ENCODE measurements at regions not wholly inside any gene's neighbourhood (a gene's known extent, or its start where the extent isn't known, plus 50 kb on each side); places are given as distances from the start of the nearest gene placed in this dataset.

DNA sequence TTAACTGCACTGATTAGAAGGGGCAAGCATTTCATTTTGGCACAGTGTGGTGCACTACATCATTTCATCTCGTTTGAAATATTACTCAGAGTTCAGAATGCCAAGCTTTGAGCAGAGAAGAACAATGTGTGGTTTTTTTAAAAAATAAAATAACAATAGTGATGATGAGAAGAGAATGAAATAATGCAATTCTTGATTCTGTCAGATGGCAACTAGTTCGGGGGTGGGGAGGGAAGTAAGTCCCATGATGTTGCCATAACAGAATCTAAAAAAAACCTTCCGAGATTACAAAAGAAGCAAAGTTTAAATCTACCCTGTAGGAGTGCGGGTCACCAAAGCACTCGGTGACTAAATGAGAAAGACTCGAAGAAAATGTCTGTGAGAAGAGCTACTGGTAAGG, 490.4 kb downstream of the NR4A2 start:
- TF ChIP-seq, protein P1, sequence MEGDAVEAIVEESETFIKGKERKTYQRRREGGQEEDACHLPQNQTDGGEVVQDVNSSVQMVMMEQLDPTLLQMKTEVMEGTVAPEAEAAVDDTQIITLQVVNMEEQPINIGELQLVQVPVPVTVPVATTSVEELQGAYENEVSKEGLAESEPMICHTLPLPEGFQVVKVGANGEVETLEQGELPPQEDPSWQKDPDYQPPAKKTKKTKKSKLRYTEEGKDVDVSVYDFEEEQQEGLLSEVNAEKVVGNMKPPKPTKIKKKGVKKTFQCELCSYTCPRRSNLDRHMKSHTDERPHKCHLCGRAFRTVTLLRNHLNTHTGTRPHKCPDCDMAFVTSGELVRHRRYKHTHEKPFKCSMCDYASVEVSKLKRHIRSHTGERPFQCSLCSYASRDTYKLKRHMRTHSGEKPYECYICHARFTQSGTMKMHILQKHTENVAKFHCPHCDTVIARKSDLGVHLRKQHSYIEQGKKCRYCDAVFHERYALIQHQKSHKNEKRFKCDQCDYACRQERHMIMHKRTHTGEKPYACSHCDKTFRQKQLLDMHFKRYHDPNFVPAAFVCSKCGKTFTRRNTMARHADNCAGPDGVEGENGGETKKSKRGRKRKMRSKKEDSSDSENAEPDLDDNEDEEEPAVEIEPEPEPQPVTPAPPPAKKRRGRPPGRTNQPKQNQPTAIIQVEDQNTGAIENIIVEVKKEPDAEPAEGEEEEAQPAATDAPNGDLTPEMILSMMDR (IDR thresholded peaks at IDR 0.05 in 4 of 5, conservative IDR thresholded peaks at IDR 0.05 in 1 of 5) = no peak
- TF ChIP-seq POLR2A (IDR thresholded peaks at IDR 0.05) = no peak
